ENCODE measurements at regions not wholly inside any gene's neighbourhood (a gene's known extent, or its start where the extent isn't known, plus 50 kb on each side); places are given as distances from the start of the nearest gene placed in this dataset.

GRCh38 chr10:14403881-14404623 is 73.3 kb upstream of the FRMD4A start:
- H3K4me2 ChIP-seq: no peak overlapping the region
- H3K4me3 ChIP-seq: no peak overlapping the region
- H3K9ac ChIP-seq: no peak overlapping the region
- H3F3A ChIP-seq (ENCODE audit: low read depth): no peaks in the 10 kb centered on the region
- H3K4me1 ChIP-seq: no peaks in the 10 kb centered on the region
- Mint-ChIP-seq H3K27me3 (ENCODE audit: insufficient read depth, low read depth) (peaks cover 8% of the 10 kb centered on the region), H3K4me3 (peak overlapping the region; percentile 47), H3K27ac (peak overlapping the region; percentile 55), H3K36me3 (no peaks in the 10 kb centered on the region), H3K9me3 (peaks cover under 1% of the 10 kb centered on the region), H3K4me1 (peaks cover 18% of the 10 kb centered on the region)
- no peak overlapping the region for H3K27ac ChIP-seq
- no peaks in the 10 kb centered on the region for H3K27me3 ChIP-seq
- DNase-seq (ENCODE audit: low spot score): no peak
- H3K79me2 ChIP-seq (ENCODE audit: low read depth): no peaks in the 10 kb centered on the region
- H3K36me3 ChIP-seq: no peaks in the 10 kb centered on the region
- H2AFZ ChIP-seq (replicated peaks): no peak overlapping the region
- H4K20me1 ChIP-seq (ENCODE audit: low read depth): no peaks in the 10 kb centered on the region
- TF ChIP-seq EZH2 (IDR thresholded peaks at IDR 0.05): no peak
- TF ChIP-seq, protein P1, sequence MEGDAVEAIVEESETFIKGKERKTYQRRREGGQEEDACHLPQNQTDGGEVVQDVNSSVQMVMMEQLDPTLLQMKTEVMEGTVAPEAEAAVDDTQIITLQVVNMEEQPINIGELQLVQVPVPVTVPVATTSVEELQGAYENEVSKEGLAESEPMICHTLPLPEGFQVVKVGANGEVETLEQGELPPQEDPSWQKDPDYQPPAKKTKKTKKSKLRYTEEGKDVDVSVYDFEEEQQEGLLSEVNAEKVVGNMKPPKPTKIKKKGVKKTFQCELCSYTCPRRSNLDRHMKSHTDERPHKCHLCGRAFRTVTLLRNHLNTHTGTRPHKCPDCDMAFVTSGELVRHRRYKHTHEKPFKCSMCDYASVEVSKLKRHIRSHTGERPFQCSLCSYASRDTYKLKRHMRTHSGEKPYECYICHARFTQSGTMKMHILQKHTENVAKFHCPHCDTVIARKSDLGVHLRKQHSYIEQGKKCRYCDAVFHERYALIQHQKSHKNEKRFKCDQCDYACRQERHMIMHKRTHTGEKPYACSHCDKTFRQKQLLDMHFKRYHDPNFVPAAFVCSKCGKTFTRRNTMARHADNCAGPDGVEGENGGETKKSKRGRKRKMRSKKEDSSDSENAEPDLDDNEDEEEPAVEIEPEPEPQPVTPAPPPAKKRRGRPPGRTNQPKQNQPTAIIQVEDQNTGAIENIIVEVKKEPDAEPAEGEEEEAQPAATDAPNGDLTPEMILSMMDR (IDR thresholded peaks at IDR 0.05): no peak
- no peak for TF ChIP-seq EZH2phosphoT487 (IDR thresholded peaks at IDR 0.05)
- no peaks in the 10 kb centered on the region for H3K9me3 ChIP-seq (ENCODE audit: low read depth)

GRCh38 chr10:14403359-14403758 is 72.6 kb upstream of the FRMD4A start:
- TF ChIP-seq EZH2 (IDR thresholded peaks at IDR 0.05) (no peak), EZH2phosphoT487 (IDR thresholded peaks at IDR 0.05) (no peak)
- TF ChIP-seq, protein P1 (IDR thresholded peaks at IDR 0.05): no peak
- H3K4me1 Mint-ChIP-seq: peaks cover 18% of the 10 kb centered on the region
- DNase-seq (ENCODE audit: low spot score): no peak
- H3K4me3 Mint-ChIP-seq: peak overlapping the region; percentile 47
- H3K27me3 Mint-ChIP-seq (ENCODE audit: insufficient read depth, low read depth): peaks cover 8% of the 10 kb centered on the region
- Histone ChIP-seq H3K9ac (no peak overlapping the region), H3K36me3 (no peaks in the 10 kb centered on the region), H3K9me3 (ENCODE audit: low read depth) (no peaks in the 10 kb centered on the region), H3K4me2 (no peak overlapping the region), H3F3A (ENCODE audit: low read depth) (no peaks in the 10 kb centered on the region), H3K4me3 (no peak overlapping the region), H3K27ac (no peak overlapping the region), H3K4me1 (no peaks in the 10 kb centered on the region), H2AFZ (replicated peaks) (no peak overlapping the region), H4K20me1 (ENCODE audit: low read depth) (no peaks in the 10 kb centered on the region), H3K27me3 (no peaks in the 10 kb centered on the region), H3K79me2 (ENCODE audit: low read depth) (no peaks in the 10 kb centered on the region)
- H3K27ac Mint-ChIP-seq: peak overlapping the region; percentile 55
- no peaks in the 10 kb centered on the region for H3K36me3 Mint-ChIP-seq
- H3K9me3 Mint-ChIP-seq: peaks cover 4% of the 10 kb centered on the region

DNA sequence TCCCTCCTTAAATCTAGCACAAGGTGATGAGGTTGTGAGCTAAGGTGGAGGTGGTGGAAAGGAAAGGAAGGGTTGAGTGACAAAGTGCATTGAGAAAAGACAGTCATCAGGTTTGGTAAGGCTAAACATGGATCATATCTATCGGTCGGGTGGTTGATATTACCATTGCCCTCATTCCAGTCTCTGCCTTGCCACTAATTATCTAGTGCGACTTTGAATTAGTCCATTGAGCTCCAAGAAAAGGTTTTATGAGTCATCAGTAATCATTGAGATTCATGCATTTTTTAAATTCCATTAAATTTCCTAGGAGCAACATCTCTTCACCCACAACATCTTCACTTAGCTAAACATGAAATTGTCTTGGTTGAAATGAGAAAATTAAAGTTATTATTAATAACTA is 68.9 kb upstream of the FRMD4A start:
- Histone ChIP-seq H3K36me3 (no peaks in the 10 kb centered on the region), H3K27me3 (no peaks in the 10 kb centered on the region), H3K4me3 (no peak overlapping the region), H3F3A (ENCODE audit: low read depth) (no peaks in the 10 kb centered on the region), H3K9me3 (ENCODE audit: low read depth) (no peaks in the 10 kb centered on the region), H2AFZ (replicated peaks) (no peak overlapping the region), H3K4me1 (no peaks in the 10 kb centered on the region), H3K9ac (no peak overlapping the region), H3K4me2 (no peak overlapping the region), H3K27ac (no peak overlapping the region), H3K79me2 (ENCODE audit: low read depth) (no peaks in the 10 kb centered on the region), H4K20me1 (ENCODE audit: low read depth) (no peaks in the 10 kb centered on the region)
- no peak for DNase-seq (ENCODE audit: low spot score)
- TF ChIP-seq EZH2phosphoT487 (IDR thresholded peaks at IDR 0.05) (no peak), EZH2 (IDR thresholded peaks at IDR 0.05) (no peak)
- TF ChIP-seq, protein P1 (IDR thresholded peaks at IDR 0.05): no peak
- Mint-ChIP-seq H3K27me3 (ENCODE audit: insufficient read depth, low read depth) (peaks cover 9% of the 10 kb centered on the region), H3K4me3 (no peak overlapping the region), H3K27ac (peak overlapping the region; percentile 47), H3K4me1 (peaks cover 24% of the 10 kb centered on the region), H3K9me3 (peaks cover 7% of the 10 kb centered on the region), H3K36me3 (no peaks in the 10 kb centered on the region)

Measured in neural progenitor cell (in vitro differentiated cells).